HG03565 (cell line): ENCODE measurements at regions not wholly inside any gene's neighbourhood (a gene's known extent, or its start where the extent isn't known, plus 50 kb on each side); places are given as distances from the start of the nearest gene placed in this dataset.

Experiments
- ATAC-seq: cut with Tn5 transposase; IDR thresholded peaks from one replicate; pipeline ENCODE4 v1.9.1; 2021; ENCODE audit warnings: mild to moderate bottlenecking, moderate library complexity; ENCODE audit not compliant: unreplicated experiment

DNA sequence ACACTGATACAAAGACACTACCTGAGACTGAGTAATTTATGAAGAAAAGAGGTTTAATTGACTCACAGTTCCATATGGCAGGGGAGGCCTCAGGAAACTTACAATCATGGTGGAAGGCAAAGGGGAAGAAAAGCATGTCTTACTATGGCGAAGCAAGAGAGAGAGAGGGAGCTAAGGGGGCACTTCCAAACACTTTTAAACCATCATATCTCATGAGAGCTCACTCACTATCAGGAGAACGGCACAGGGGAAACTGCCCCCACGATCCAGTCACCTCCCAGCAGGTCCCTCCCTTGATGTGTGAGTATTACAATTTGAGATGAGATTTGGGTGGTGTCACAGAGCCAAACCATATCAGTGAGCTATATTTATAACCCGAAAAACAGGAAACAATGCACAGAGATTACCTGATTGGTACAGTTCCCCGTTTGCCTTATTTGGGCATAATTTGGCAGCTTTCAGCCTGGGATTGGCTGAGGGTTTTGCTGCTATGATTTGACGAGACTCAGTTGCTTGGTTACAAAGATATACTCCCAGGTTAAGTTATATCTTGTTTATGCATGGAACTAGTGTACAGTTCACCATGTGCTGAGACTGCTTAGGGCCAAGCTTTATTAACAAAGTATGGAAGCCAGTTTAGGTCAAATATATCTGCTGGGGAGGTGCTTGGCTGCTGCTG lies 184.2 kb downstream of the NR2F2 start:
- no peak for ATAC-seq

DNA sequence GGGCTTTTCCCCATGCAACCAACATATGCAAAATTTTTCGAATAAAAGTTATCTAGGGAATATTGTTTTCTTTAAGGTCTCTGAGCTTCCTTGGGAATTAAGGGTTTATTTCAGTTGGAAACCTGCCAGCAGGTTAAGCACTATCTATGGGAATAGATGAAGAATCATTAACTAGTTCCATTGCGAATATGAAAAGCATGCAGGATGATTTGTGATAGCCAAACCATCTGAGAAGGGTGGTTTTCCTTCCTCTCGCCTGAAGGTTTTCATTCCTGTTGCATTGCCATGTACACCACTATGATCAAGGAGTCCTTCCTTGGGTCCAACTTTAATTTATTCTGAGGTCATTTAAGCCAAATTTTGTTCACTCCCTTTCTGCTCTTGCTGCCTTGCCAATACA lies 184.9 kb downstream of the NR2F2 start:
- ATAC-seq = no peak

DNA sequence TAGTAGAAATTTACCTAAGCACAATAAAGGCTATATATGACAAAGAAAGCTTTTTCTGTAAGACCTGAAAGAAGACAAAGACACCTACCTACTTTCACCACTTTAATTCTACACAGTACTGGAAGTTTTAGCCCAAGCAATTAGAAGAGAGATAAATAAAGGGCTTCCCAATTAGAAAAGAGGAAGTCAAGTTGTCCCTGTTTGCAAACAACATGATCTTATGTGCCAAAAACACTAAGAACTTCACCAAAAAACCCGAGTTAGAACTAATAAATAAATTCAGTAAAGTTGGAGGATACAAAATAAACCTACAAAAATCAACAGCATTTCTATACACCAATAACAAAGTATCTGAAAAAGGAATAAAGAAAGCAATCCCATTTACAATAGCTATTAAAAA lies 190.9 kb downstream of the NR2F2 start:
- no peak for ATAC-seq

DNA sequence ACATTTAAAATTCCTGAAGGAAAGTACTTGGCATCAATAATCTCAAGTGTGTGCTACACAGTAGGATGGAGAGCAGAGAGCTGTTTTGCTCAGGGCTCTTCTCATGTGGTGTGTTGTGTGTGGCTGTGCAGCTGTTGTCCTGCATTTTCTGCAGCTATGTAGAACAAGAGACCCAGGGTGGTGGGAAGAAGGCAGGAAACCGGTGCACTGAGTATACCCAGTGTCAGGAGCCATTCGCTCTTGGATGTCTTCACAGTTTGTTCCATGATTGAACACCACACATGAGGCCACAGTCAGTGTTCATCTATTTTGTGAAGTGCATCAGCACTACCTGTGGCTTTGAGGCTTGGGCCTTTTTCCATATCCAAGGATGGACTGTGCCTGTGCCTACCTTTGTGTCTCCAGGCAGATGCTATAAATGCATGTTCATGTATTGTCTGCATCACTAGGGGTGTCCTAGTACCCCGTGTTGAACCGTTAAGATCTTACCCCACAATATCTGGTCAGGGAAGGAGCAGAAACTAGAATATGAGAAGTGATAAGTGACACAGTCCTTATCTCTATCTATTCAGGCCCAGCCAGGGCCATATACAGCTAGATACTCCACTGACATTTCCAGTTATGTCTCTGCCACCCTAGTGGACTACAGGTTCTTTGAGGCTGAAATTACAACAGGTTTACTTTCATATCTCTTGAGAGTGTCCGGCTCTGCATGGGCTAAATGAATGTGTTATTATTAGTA lies 194.3 kb downstream of the NR2F2 start:
- no peak for ATAC-seq

DNA sequence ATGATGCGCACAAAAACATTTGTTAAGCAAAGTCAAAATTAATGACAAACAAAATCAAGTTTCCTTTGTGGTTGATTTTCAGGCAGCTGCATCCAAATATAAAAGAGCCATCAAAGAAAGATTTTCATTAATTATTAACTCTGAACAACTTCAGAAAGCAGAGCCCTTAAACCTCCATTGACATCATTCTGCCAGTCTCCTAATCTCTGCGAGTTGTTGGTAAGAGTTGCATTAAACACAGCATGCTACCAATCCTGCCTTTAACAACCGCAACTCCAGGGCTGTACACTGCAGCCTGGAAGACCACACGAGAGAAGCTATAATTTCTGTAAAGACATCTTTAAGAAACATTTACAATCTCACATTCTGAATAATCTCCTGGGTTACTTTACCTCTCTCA lies 204.6 kb downstream of the NR2F2 start:
- ATAC-seq = no peak

DNA sequence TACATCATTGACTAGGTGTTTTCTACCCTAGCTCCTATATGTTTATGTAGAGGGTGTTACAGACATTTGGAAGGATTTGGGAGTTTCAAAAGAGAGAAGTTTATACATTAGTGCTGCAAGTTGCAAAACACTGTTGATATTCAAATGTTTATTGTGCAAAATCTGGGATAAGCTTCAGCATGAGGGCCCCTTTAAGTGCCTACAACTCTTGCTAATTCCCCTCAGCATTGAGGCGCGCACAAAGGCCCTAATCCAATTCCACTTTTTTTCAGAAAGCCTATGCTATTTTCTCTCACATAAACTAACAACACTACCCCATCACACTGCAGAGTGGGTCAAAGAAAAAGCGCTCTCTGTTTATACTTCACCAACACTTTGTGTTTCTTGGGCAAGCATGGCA lies 208.0 kb downstream of the NR2F2 start:
- no peak for ATAC-seq

DNA sequence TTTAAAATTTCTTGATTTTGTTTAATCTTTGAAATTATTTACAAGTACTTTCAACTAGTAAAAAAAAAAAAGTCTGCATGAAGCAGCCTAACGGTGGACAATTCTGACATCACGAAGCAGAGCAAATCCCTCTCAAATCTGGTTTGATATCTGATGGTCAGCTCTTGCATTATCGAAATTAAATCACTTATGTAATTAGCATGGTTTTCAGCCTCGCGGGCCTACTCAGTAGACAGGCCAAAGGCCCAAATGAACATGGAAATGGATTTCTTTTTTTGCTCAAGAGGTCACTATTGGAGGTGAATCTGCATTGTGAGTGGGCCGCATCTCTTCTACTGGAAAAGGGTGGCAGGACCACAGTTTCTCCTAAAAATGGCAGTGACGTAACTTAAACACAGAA lies 209.8 kb downstream of the NR2F2 start:
- ATAC-seq = no peak

DNA sequence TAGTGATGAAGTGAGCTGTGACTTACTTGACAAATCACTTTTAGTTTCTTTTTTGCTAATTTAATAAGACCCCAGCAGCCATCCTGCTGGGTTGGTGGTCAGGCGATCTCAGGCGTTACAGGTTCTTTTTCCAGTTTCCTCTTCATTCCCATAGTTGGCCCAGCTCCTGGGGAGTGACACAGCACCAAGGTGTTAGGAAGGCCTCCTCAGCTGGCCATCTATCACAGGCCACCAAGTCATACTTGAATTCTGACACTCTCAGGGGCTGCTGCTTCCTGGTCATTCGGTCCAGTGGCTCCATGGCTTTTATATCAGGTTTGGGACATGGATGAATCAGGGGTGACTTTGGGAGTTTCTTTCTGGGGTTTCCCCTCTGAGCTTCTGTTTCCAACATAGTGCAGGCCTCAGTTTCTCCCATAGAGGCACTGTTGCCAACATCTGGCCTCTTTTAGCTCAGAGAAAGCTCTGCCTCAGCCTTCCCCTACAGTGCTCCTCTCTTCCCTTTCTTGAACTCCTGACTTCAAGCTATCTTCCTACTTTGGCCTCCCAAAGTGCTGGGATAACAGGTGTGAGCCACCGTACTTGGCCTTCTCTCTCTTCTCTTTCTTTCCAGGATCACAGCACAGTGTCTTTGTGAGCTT lies 211.8 kb downstream of the NR2F2 start:
- no peak for ATAC-seq

DNA sequence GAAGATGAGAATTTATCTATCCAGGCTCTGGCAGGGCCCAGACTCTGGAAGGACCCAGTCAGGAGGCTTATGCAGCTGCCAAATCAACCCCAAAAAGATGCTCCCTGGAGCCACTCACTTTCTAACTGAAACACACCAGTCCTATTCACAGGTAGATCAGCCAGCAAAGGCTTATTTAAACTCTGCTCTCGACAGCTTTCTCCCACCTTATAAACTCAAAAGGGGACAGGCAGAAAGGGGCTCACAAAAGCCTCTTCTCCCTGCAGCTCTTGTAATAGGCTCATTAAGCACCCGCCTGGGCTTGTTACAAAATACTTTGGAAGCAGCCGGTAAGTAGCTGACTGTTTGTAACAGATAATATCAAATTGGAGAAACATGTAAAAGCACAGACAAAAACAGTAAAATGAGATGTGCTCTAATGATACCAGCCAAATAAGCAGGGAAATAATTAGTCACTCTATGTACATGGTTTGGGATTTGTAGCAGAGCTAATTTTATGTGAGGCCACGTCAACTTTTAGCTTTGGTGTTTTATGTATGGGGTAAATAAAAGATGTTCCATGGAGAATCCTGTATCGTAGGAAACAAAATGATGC lies 213.8 kb downstream of the NR2F2 start:
- no peak for ATAC-seq

DNA sequence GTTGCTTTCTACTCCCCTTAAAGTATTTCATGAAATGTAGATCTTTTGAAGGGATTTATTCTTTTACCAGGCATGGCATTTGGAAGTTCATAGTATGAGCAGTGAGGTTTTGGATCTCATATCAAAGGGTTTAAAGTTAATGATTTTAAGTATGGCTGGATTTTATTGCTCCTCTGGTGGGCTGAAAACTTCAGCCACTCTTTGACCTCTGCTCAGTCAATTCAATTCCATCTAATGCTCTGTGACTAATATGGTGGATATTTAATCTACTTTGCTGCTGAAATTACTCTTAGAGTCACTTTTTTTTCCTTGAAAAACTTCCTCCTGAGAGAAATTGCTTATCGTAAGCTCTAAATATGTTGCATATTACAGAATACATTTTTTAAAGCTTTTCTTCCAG lies 218.6 kb downstream of the NR2F2 start:
- no peak for ATAC-seq

DNA sequence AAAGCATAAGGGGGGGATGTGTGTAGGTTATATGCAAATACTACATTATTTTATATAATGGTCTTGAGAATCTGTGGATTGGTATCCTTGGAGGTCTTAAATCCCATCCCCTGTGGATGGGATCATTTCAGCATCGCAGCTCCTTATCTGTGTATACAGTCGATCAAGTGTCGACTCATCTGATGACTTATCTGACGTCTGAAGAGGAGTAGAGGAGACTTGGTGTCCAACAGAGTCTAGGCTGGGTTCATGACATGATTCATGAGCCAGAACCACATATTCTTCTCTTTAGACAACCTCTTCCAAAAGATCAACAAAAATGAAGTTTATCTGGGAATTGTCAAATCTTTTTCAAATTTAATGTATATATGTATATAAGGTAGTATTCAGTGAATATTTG lies 220.7 kb downstream of the NR2F2 start:
- no peak for ATAC-seq

DNA sequence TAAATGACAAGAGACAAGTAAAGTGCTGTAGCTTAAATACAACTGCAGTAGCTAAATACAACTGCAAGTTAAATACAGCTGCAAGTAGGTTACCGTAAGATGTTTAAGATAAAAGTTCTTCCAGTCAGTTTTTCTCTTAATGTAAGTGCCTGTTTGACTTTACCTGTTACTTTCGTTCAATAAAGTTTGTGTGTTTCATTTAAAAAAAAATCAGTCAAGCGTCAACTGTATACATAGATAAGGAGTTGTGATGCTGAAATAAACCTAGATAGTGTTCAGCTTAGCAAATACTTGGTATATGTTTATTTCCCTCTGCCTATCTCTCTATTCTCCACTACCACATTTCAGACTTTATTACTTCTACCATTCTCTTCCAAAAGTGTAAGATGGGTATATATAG lies 221.2 kb downstream of the NR2F2 start:
- no peak for ATAC-seq

DNA sequence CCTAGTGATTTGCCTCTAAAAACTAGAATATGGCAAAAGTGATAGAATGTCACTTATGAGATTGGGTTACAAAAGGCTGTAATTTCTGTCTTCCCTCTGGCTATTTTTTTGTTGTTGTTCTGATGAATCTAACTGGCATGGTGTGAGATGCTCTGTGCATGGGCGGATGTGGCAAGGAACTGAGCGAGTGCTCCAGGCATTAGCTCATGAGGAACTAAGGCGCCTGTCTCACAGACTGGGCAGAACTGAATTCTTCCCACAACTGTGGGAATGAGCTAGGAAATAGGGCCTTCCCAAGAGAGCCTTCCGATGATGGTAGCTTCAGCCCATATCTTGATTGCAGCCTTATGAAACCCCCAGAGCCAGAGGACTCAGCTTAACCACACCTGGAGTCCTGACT lies 222.5 kb downstream of the NR2F2 start:
- ATAC-seq = no peak

DNA sequence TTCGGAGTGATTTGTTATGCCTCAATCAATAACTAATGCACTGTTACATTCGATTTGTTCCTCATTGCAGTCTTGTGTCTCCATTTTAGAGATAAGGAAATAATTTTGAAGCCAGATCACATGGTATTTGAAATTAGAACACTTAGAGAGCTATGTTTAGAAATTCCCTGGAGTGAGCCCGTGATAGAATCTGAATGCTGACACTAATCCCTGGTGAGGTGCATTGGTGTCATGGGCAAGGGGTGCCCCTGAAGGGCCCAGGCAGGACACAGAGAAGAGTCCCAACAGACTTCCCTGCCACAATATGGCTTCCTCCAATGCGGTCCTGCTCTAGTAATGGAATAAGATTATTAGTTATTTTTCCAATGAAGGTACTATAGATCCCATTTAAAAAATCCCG lies 223.0 kb downstream of the NR2F2 start:
- no peak for ATAC-seq

DNA sequence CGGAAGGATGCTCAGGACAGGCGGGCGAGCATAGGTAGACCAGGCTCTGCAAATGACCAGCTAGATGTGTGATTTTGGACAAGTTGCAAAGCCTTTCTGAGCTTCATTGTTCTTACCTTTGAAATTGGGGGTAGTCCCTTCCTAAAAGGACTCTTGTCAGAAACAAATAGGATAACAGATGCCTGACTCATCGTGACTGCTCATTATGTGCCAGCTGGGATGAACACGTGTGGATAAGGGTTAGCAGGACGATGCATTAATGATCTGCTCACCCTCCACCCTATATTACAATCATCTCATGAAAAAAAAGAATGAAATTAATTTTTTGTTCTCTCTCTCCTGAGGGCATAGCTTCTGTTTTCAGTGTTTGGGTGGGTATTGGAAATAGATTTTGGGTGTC lies 223.4 kb downstream of the NR2F2 start:
- no peak for ATAC-seq

DNA sequence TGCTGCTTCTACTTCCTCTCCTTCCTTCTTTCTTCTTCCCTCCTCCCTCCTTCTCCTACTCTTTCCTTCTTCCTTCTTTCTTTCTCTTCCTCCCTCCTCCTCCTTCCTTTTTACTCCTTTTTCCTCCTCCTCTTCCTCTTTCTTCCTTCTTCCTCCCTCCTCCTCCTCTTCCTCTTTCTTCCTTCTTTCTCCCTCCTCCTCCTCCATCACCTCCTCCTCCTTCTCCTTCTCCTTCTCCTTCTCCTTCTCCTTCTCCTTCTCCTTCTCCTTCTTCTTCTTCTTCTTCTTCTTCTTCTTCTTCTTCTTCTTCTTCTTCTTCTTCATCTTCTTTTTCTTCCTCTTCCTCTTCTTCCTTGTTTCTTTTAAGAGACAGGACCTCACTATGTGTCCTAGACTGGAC lies 224.0 kb downstream of the NR2F2 start:
- no peak for ATAC-seq

DNA sequence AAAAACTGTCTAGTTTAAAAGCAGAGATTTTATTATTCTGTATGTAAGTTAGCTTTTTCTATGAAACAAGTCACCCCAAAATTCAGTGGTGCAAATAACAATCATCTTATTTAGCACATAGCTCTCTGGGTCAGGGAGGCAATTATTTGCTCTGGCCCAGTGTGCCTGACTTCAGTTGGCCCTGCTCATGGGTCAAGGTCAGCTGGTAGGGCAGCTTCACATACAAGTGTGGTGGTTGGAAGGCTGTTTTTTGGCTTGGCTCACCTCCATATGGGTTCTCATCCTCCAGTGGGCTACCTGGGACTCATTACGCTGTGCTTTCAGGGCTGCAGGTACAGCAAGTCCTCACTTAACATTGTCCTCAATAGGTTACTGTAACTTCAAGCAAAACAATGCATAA lies 228.6 kb downstream of the NR2F2 start:
- no peak for ATAC-seq

DNA sequence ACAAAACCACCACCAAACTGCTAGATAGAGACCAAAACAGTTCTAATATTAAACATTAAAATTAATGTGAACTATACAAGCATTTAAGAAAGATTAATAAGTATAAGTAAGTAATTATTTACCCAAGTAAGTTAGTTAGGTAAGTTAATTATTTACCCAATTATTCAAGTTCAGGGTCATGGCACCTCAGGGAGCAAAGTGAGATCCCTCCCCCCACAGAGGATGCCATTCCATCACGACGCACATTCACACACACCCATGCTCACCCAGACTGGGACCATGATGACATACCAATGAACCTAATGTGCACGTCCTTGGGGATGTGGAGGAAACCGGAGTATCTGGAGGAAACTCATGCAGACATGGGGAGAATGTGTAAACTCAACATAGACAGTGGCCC lies 229.1 kb downstream of the NR2F2 start:
- no peak for ATAC-seq

DNA sequence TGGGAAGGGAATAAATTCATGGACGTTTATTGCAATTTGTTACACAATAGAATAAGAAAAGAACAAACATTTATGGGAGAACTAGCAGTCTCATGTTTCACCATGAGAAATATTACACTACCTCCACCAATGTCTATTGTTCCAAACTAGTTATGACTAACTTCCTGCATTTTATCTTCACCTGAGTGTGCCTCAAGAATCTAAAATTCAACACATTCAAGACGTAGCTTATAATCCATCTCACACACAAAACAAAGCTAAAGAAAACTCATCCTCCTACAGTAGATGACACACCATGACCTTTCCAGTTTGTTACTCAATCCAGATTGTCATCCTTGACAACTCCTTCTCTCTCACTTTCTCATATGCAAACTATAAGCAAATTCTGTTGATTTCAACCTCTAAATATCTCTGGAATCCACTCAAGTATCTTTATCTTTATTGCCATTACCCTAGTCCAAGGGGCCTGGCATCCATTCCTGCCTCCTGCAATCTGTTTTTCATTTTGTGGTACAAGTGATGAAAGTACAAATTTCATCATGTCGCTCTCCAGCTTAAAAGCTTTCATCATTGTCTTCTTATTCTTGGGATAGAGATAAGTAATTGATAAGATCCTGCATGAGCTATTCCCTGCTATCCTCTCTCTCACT lies 229.9 kb downstream of the NR2F2 start:
- no peak for ATAC-seq

DNA sequence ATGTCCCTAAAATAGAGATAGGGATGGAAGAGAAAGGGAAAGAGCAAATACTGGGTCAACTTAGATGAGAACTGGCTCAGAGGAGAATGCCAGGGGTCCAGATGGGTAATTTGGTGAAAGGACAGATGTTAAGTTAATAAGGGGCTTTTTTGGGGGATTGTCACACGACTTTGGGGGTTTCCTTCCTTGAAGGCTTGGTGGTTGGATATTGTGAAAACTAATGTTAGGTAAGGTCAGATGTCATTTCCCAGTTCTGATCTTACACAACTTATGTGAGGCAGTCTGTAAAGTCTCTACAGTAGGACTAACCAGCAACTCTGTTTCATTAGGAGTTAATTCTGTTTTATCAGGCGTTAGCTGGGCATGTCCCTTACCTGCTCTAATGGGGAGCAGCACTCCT lies 231.1 kb downstream of the NR2F2 start:
- no peak for ATAC-seq

DNA sequence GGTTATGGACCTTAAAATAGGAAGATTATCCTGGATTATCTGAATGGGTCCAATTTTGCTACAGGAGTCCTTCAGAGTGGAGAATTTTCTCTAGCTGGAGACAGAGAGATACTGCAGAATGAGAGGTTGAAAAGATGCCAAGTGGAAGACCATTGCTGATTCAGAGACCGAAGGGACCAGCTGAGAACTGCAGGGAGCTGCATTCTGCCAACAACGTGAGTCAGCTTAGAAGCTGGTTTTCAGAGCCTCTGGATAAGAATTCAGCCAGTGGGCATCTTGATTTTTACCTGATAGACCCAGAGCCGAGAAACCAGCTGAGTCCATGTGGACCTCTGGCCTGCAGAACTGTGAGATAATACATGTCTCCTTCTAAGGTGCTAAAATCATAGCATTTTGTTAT lies 234.0 kb downstream of the NR2F2 start:
- ATAC-seq = no peak
